Ishikawa (cell line): ENCODE measurements at regions not wholly inside any gene's neighbourhood (a gene's known extent, or its start where the extent isn't known, plus 50 kb on each side); places are given as distances from the start of the nearest gene placed in this dataset.

Experiments used
- CEBPB ChIP-seq: IDR thresholded peaks from 2 replicates; pipeline ENCODE4 v1.6.1; 2012
- CREB1 ChIP-seq: IDR thresholded peaks from 2 replicates; pipeline ENCODE4 v1.6.1; 2012; ENCODE audit warnings: low read depth
- EGR1 ChIP-seq: IDR thresholded peaks from 2 replicates; pipeline ENCODE4 v1.6.1; 2012
- EP300 ChIP-seq: IDR thresholded peaks from 2 replicates; pipeline ENCODE4 v1.6.1; 2012; ENCODE audit warnings: borderline replicate concordance
- FOXM1 ChIP-seq: IDR thresholded peaks from 2 replicates; pipeline ENCODE4 v1.6.1; 2012; ENCODE audit warnings: low read depth, borderline replicate concordance
- MAX ChIP-seq: IDR thresholded peaks from 2 replicates; pipeline ENCODE4 v1.6.1; 2012
- NFIC ChIP-seq: IDR thresholded peaks from 2 replicates; pipeline ENCODE4 v1.6.1; 2012
- RAD21 ChIP-seq: IDR thresholded peaks from 2 replicates; pipeline ENCODE4 v1.6.1; 2012; ENCODE audit warnings: low read depth
- REST ChIP-seq: IDR thresholded peaks from 2 replicates; pipeline ENCODE4 v1.6.1; 2012; ENCODE audit warnings: low read depth, mild to moderate bottlenecking
- TAF1 ChIP-seq: IDR thresholded peaks from 2 replicates; pipeline ENCODE4 v1.6.1; 2012; ENCODE audit warnings: low read depth, mild to moderate bottlenecking
- TCF12 ChIP-seq: IDR thresholded peaks from 2 replicates; pipeline ENCODE4 v1.6.1; 2012; ENCODE audit warnings: low read depth
- TEAD4 ChIP-seq: IDR thresholded peaks from 2 replicates; pipeline ENCODE4 v1.6.1; 2012
- USF1 ChIP-seq: IDR thresholded peaks from 2 replicates; pipeline ENCODE4 v1.6.1; 2012
- YY1 ChIP-seq: IDR thresholded peaks from 2 replicates; pipeline ENCODE4 v1.6.1; 2012; ENCODE audit warnings: low read depth
- ZBTB7A ChIP-seq: IDR thresholded peaks from 2 replicates; pipeline ENCODE4 v1.6.1; 2012; ENCODE audit warnings: low read depth

- no peak for TF ChIP-seq FOXM1
- no peak for TF ChIP-seq NFIC
- TF ChIP-seq ZBTB7A: no peak
- no peak for TF ChIP-seq CEBPB
- TF ChIP-seq TAF1: no peak
- no peak for TF ChIP-seq CREB1
- TF ChIP-seq RAD21: no peak
- no peak for TF ChIP-seq EGR1
- TF ChIP-seq TEAD4: no peak
- TF ChIP-seq REST: no peak
- TF ChIP-seq USF1: no peak
- TF ChIP-seq EP300: no peak
- no peak for TF ChIP-seq TCF12
- no peak for TF ChIP-seq YY1
- TF ChIP-seq MAX: no peak
Measured at GRCh38 chr2:221170548-221170947, 401.6 kb downstream of the EPHA4 start.

GRCh38 chr2:221176667-221177066 lies 395.4 kb downstream of the EPHA4 start:
- no peak for TF ChIP-seq MAX
- no peak for TF ChIP-seq USF1
- no peak for TF ChIP-seq RAD21

DNA sequence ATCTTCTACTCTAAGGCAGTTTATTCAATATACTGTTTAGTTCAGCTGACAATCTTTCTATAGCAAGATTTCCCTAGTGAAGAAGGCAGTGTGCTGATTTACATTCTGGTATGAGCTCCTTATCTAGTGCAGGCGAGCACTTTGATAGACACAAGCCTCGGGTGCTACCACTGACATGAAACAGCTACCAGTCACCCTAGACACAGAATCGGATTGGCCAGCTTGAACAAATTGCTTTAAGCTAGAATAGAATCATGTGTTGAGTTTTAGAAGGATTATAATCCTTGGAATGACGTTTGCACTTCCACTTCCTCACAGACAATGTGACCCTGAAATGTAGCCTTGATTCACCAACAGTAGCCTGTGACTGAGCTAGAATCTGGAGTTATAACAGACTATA lies 394.0 kb downstream of the EPHA4 start:
- TF ChIP-seq MAX: no peak
- no peak for TF ChIP-seq FOXM1
- no peak for TF ChIP-seq NFIC
- TF ChIP-seq YY1: no peak
- no peak for TF ChIP-seq ZBTB7A
- no peak for TF ChIP-seq TCF12
- no peak for TF ChIP-seq TEAD4
- TF ChIP-seq TAF1: no peak

GRCh38 chr2:221186873-221187272 lies 385.2 kb downstream of the EPHA4 start:
- TF ChIP-seq EP300 (no peak), USF1 (no peak)

- TF ChIP-seq MAX: no peak
- TF ChIP-seq RAD21: no peak
- no peak for TF ChIP-seq YY1
- TF ChIP-seq CREB1: no peak
- TF ChIP-seq EGR1: no peak
- no peak for TF ChIP-seq FOXM1
- no peak for TF ChIP-seq REST
- TF ChIP-seq TAF1: no peak
- TF ChIP-seq NFIC: no peak
- TF ChIP-seq USF1: no peak
- TF ChIP-seq ZBTB7A: no peak
- TF ChIP-seq CEBPB: no peak
- no peak for TF ChIP-seq TCF12
- TF ChIP-seq TEAD4: no peak
- no peak for TF ChIP-seq EP300
Measured at GRCh38 chr2:221189431-221190067, 382.6 kb downstream of the EPHA4 start.
